Suprapubic skin (tissue), 4 donors: ENCODE measurements at regions not wholly inside any gene's neighbourhood (a gene's known extent, or its start where the extent isn't known, plus 50 kb on each side); places are given as distances from the start of the nearest gene placed in this dataset.

Experiments
- DNase-seq, 2 donors: peaks; one replicate each; pipeline ENCODE4 v3.0.0-alpha.2; 2019; ENCODE audit warnings: low spot score in 2 of 2
- H3K27ac ChIP-seq: fragments of 200-600 bp; sonication (generic); one replicate; pipeline ENCODE4 v1.5.1; 2019
- H3K27me3 ChIP-seq: fragments of 200-600 bp; sonication (generic); one replicate; pipeline ENCODE4 v1.5.1; 2019
- H3K36me3 ChIP-seq: fragments of 200-600 bp; sonication (generic); one replicate; pipeline ENCODE4 v1.5.1; 2019
- H3K4me1 ChIP-seq: fragments of 200-600 bp; sonication (generic); one replicate; pipeline ENCODE4 v1.5.1; 2019
- H3K4me3 ChIP-seq: fragments of 200-600 bp; sonication (generic); one replicate; pipeline ENCODE4 v1.5.1; 2019; ENCODE audit warnings: mild to moderate bottlenecking
- H3K9me3 ChIP-seq: fragments of 200-600 bp; sonication (generic); one replicate; pipeline ENCODE4 v1.5.1; 2019
- CTCF ChIP-seq, 2 donors: fragments of 200-600 bp in 1 of 2; fragments of 450-650 bp in 1 of 2; sonication (generic) in 1 of 2; IDR thresholded peaks; one replicate each; pipeline ENCODE4 v1.5.1; 2016 to 2019; ENCODE audit warnings: antibody characterized with exemption in 2 of 2, mild to moderate bottlenecking in 1 of 2, moderate library complexity in 1 of 2
- EP300 ChIP-seq: sonication (generic); formaldehyde crosslinking; IDR thresholded peaks from one replicate; pipeline ENCODE4 v1.6.1; 2017; ENCODE audit warnings: antibody characterized with exemption
- POLR2A ChIP-seq, 2 donors: fragments of 450-650 bp; IDR thresholded peaks; one replicate each; pipeline ENCODE4 v1.6.1; 2017; ENCODE audit warnings: antibody characterized with exemption in 2 of 2, mild to moderate bottlenecking in 2 of 2, moderate library complexity in 2 of 2
- POLR2AphosphoS5 ChIP-seq, 3 donors: sonication (generic); formaldehyde crosslinking; IDR thresholded peaks; one replicate each; pipeline ENCODE4 v1.6.1; 2017; ENCODE audit warnings: antibody characterized with exemption in 3 of 3
- WGBS: methylation state at CpG from one replicate; pipeline ENCODE4 v1.1.5; 2018; 5-methylcytosine and 5-hydroxymethylcytosine counted together

DNA sequence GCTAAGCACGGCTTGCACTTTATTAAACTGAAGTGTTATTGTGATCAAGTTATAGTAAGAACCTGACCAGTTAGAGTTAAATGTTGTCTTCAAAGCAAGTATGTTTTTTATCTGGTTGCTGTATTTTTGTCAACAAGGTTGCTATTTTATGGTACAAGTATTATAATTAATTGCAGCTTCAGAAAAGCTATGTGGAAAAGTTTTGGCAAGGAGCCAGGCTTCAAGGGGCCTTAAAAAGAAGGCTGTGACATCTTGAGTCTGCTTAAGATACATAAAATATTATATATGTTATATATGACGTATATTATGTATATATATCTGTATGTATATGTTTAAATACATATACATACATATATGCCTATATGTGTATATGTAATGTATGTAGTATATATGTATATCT is 1461.2 kb upstream of the CDH8 start:
- DNase-seq, result no peak
- H3K4me3 ChIP-seq, result no peak overlapping the region
- WGBS, result 75% methylated on average over 2 of the region's 2 CpGs
- no peaks in the 10 kb centered on the region for H3K4me1 ChIP-seq
- no peak overlapping the region for H3K27ac ChIP-seq
- H3K36me3 ChIP-seq, result no peaks in the 10 kb centered on the region
- H3K9me3 ChIP-seq, result no peaks in the 10 kb centered on the region
- TF ChIP-seq CTCF (IDR thresholded peaks at IDR 0.05), result no peak
- no peak for TF ChIP-seq POLR2AphosphoS5 (IDR thresholded peaks at IDR 0.05)
- no peak for TF ChIP-seq POLR2A (IDR thresholded peaks at IDR 0.05)
- TF ChIP-seq EP300, result no peak
- no peaks in the 10 kb centered on the region for H3K27me3 ChIP-seq

DNA sequence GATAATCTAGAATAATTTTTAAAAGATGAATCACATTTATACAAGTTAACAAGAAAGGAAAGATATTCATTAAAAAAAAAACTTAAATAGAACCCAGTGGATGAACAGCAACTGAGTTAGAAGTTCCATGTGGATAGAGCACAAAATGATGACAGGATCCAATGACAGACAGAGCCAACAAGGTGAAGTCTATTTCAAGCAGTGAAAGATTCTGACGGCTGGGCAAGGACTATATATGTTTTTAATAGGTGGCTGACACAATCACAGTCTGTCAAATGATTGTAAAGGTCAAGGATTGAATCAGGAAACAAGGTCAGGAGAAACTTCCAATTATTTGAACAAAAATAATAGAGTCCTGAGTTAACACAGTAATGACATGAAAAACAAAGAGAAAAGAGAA is 1460.0 kb upstream of the CDH8 start:
- Histone ChIP-seq H3K4me1 (no peaks in the 10 kb centered on the region), H3K9me3 (no peaks in the 10 kb centered on the region), H3K27ac (no peak overlapping the region), H3K27me3 (no peaks in the 10 kb centered on the region), H3K4me3 (no peak overlapping the region), H3K36me3 (no peaks in the 10 kb centered on the region)
- WGBS, result 38% methylated on average over 1 of the region's 1 CpG
- TF ChIP-seq EP300, result no peak
- TF ChIP-seq POLR2AphosphoS5 (IDR thresholded peaks at IDR 0.05), result no peak
- DNase-seq, result no peak

DNA sequence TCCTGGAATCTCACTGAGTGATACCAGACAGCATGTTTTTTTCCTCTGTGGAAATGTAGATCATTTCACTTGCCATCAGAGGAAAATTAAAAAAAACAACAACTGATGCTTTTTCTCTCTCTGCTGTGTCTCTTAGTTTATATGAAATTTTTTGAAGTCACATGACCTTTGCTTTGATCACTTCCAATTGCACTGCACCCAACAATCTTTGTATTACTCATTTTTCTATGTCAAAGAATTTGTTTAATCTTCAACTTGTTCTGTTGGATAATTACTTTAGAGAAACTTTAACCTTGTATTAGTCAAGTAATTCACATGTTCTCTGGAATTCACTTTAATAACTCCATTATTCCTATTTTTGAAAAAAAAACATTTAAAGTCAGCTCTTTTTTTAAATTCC is 1452.7 kb upstream of the CDH8 start:
- no peak for DNase-seq
- Histone ChIP-seq H3K9me3 (no peaks in the 10 kb centered on the region), H3K4me1 (no peaks in the 10 kb centered on the region), H3K27me3 (no peaks in the 10 kb centered on the region), H3K4me3 (no peak overlapping the region), H3K27ac (no peak overlapping the region), H3K36me3 (no peaks in the 10 kb centered on the region)
- TF ChIP-seq POLR2A (IDR thresholded peaks at IDR 0.05) (no peak), EP300 (no peak), POLR2AphosphoS5 (IDR thresholded peaks at IDR 0.05) (no peak), CTCF (IDR thresholded peaks at IDR 0.05) (no peak)

GRCh38 chr16:63481060-63481459 is 1444.8 kb upstream of the CDH8 start:
- Histone ChIP-seq H3K4me1 (no peaks in the 10 kb centered on the region), H3K9me3 (no peaks in the 10 kb centered on the region), H3K36me3 (no peaks in the 10 kb centered on the region), H3K27ac (no peak overlapping the region), H3K4me3 (no peak overlapping the region), H3K27me3 (no peaks in the 10 kb centered on the region)
- no peak for DNase-seq
- TF ChIP-seq CTCF (IDR thresholded peaks at IDR 0.05) (no peak), EP300 (no peak), POLR2A (IDR thresholded peaks at IDR 0.05) (no peak), POLR2AphosphoS5 (IDR thresholded peaks at IDR 0.05) (no peak)

DNA sequence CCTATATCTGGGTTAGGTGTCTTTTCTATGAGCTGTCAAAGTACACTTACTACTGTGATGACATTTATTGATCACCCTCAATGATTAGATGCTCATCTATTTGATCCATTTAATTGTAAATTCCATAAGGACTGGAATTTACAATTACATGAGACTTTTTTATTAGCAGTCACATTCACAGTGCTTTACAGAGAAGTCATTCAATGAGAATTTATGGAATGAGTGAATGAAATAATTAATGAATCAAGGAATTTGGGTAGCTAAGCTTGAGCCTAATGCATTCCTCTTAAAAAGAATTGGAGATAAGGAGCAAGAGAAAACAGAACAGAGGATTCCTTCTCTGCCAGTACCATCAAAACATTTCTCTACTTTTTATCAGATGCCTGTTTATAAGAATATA is 1437.5 kb upstream of the CDH8 start:
- TF ChIP-seq CTCF (IDR thresholded peaks at IDR 0.05) (no peak), POLR2A (IDR thresholded peaks at IDR 0.05) (no peak), POLR2AphosphoS5 (IDR thresholded peaks at IDR 0.05) (no peak), EP300 (no peak)
- Histone ChIP-seq H3K27ac (no peak overlapping the region), H3K27me3 (no peaks in the 10 kb centered on the region), H3K36me3 (no peaks in the 10 kb centered on the region), H3K9me3 (no peaks in the 10 kb centered on the region), H3K4me1 (no peaks in the 10 kb centered on the region), H3K4me3 (no peak overlapping the region)
- no peak for DNase-seq

GRCh38 chr16:63467513-63467912 is 1431.3 kb upstream of the CDH8 start:
- TF ChIP-seq POLR2A (IDR thresholded peaks at IDR 0.05), result no peak
- no peak for TF ChIP-seq POLR2AphosphoS5 (IDR thresholded peaks at IDR 0.05)
- TF ChIP-seq EP300, result no peak
- no peak for TF ChIP-seq CTCF (IDR thresholded peaks at IDR 0.05)
- Histone ChIP-seq H3K4me3 (no peak overlapping the region), H3K4me1 (no peaks in the 10 kb centered on the region), H3K27ac (no peak overlapping the region), H3K9me3 (no peaks in the 10 kb centered on the region), H3K27me3 (no peaks in the 10 kb centered on the region), H3K36me3 (no peaks in the 10 kb centered on the region)
- DNase-seq, result no peak
- 70% methylated on average over 2 of the region's 2 CpGs for WGBS
